ENCODE measurements at regions not wholly inside any gene's neighbourhood (a gene's known extent, or its start where the extent isn't known, plus 50 kb on each side); places are given as distances from the start of the nearest gene placed in this dataset.

DNA sequence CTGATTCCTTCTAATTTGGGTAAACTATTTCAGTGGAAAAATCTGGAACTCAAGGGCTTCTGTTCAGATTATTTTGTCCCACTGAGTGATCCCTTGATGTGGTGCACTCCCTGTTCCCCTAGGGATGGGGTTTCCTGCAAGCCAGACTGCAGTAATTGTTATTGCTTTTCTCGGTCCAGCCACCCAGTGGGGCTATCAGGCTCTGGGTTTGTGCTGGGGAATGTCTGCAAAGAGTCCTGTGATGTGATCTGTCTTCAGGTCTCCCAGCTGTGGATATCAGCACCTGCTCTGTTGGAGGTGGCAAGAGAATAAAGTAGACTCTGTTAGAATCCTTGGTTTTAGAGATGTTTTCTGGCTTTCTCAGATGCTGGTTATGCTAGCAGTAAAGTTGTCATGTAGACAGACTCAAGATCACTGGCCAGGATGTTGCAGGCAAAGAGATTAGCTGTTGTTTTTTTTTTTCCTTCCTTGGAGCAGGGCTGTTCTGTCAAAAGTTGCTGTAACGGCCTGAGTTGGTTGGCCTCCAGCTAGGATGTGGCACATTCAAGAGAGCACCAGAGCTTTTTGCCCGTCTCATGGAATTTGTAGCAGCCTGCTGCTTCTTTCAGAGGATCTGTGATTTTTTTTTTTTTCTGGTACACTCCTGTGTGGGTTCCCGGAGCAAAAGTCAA, 1314.0 kb downstream of the PCDH19 start:
- no peak for TF ChIP-seq POLR2A (IDR thresholded peaks at IDR 0.05; ENCODE audit: low read length)
- no peak for TF ChIP-seq GATA1 (IDR thresholded peaks at IDR 0.05; ENCODE audit: low read depth, low read length)

Measured in erythroblast (primary cell).